Vagina (tissue), 2 donors: ENCODE measurements at regions not wholly inside any gene's neighbourhood (a gene's known extent, or its start where the extent isn't known, plus 50 kb on each side); places are given as distances from the start of the nearest gene placed in this dataset.

Source experiments
- CTCF ChIP-seq, 3 experiments: fragments of 450-650 bp in 2 of 3; fragments of 200-600 bp in 1 of 3; sonication (generic) in 1 of 3; IDR thresholded peaks; one replicate each; pipeline ENCODE4 v1.5.1; 2017 to 2019; ENCODE audit warnings: antibody characterized with exemption in 3 of 3, mild to moderate bottlenecking in 2 of 3, moderate library complexity in 2 of 3
- POLR2AphosphoS5 ChIP-seq, 2 donors: sonication (generic); formaldehyde crosslinking; IDR thresholded peaks; one replicate each; pipeline ENCODE4 v1.9.0; 2017; ENCODE audit warnings: antibody characterized with exemption in 2 of 2, mild to moderate bottlenecking in 2 of 2, low read depth in 1 of 2; ENCODE audit not compliant: insufficient read depth in 1 of 2

DNA sequence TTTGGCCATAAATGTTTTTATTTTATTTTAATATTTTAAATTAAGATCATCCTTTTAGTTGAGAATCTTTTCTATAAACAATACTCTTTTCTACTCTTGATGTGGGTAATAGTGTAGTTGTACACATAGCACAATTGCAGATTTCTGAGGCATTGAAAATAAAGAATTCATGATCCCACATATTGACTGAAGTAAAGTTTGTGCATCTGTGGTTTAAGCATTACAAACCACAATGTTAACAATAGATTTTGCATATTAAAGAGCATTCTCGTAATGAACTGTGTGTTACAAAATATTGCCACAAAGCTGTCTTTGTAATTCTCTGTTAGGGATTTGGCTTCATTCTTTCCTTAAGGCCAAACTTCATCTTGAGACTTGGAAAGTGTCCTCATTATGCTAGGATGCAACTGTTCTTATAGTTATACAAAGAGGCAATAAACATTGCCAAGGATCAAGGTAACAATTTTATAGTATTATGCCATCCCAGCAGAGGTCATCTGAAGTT is 256.8 kb downstream of the OLFM3 start:
- TF ChIP-seq CTCF (IDR thresholded peaks at IDR 0.05) (no peak), POLR2AphosphoS5 (IDR thresholded peaks at IDR 0.05; ENCODE audit: insufficient read depth in 1 of 2, low read depth in 1 of 2) (no peak)
